Hematopoietic multipotent progenitor cell treated with erythropoietin and hydrocortisone succinate and interleukin-3 and kit ligand, for 15 days (in vitro differentiated cells): ENCODE measurements at regions not wholly inside any gene's neighbourhood (a gene's known extent, or its start where the extent isn't known, plus 50 kb on each side); places are given as distances from the start of the nearest gene placed in this dataset.
"Not testable (repeated sequence)": the region's sequence is repeated elsewhere in the genome, so short reads cannot be mapped to it uniquely, and the experiment has no call there.

Experiments used
- DNase-seq: peaks from one replicate; pipeline ENCODE4 v3.0.0-alpha.2; 2015; ENCODE audit warnings: low spot score

DNA sequence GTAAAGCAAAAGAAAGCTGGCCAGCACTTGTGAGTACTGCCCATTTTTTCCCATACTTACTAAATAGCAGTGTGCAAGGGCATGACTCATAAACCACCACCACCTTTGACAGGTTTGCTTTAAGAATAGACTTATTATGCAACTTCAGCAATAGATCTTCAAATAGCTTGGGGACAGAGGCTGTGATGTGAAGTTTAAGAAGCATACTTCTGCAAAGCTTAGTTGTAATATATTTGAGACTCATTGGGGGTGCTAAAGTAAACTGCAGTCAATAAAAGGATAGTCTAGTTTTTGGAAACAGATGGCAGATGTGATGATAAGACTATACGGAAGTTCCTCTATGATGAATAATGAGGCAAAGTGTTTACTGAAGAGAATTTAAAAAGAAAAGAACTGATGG lies 210.0 kb downstream of the PLA2G4A start:
- DNase-seq = no peak

- no peak for DNase-seq
Observed at GRCh38 chr1:187041104-187041503, 212.4 kb downstream of the PLA2G4A start.

- DNase-seq = no peak
Observed at GRCh38 chr1:187042538-187042937, 213.8 kb downstream of the PLA2G4A start.

- DNase-seq = not testable (repeated sequence)
Observed at GRCh38 chr1:187043433-187043832, 214.7 kb downstream of the PLA2G4A start.

GRCh38 chr1:187044411-187044810 lies 215.7 kb downstream of the PLA2G4A start:
- DNase-seq = no peak

DNA sequence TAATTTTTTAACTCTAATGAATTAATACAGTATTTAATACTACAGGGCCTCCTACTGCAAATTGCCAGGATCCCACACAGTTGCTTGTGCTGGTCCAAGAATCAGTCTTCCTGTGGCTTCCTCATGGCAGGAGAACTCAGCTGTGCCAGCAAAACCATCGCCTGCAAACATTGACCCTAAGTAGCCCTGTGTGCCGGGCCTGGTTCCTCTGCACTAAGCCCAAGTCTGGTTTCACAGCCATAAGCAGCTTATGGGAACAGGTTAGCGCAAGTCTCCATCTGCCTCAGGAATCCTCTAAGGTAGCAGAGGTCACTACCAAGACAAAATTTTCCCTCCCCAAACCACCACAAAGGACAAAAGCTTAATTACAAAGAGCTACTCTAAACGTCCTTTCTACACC lies 216.6 kb downstream of the PLA2G4A start:
- no peak for DNase-seq

GRCh38 chr1:187046293-187046692 lies 217.5 kb downstream of the PLA2G4A start:
- no peak for DNase-seq

DNA sequence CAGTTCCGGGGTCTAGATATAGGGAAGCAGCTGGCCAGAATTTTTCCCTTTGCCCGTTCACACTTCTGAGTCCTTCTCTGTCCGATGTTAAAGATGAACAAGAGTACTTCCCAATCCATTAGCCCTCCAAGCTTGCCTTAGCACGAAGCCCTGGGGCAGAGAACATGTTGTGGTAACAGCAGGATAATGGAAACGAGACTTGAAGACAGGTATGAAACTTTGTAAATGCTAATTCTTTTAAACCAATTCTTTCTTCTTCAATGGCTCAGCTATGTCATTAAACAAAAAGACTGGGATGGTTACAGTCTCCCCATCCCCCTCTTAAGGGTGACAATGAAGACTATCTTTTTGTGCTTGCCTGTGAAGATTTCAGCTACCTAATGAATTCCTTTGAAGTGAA lies 218.5 kb downstream of the PLA2G4A start:
- DNase-seq = no peak

DNA sequence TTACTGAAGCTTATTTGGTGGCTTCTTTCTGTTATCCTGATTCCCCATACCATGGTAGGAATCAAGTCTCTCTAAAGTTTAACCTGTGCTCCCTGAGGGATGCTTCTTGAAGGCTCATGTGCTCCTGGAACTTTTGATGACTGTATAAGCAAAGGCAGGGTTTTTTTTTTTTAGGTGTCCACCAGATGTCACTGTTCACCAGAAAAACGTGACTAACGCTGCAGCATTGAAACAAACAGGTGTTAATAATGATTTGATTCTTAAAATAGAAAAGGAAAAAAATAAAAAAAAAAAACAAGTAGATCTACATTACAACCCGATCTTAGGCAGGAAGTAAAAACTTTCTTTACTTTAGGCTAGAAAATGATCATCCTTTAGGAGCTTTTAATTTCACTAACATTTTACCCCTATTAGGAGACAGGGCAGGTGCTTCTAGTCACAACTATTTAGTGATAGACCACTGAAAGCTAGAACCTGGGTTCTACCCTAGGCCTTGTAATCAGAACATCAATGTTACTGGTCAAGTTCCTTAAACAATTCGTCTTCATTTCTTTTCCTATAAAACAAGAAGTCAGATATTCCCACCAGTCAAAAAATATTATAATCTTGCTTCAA lies 223.0 kb downstream of the PLA2G4A start:
- peak; percentile 35 for DNase-seq

DNA sequence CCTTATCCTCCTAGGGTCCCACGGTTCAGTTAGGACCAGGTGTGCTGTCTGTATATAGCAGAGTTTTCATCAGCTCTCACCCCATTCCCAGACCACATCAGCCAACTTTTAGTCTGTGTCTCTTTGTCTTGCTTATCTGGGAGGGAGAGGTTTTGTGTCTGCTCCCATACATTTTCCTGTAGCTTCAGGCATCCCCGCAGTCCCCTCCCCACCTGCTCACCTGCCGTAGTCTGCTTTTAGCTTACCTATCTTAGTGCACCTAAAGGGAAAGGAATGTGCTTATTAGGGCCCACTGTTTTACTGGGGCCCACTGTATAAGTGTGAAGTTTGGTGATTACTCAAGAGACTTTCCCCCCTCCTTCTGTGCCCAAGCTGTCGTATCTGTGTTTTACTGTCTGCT lies 225.1 kb downstream of the PLA2G4A start:
- no peak for DNase-seq

- DNase-seq = no peak
Observed at GRCh38 chr1:187054862-187055757, 226.4 kb downstream of the PLA2G4A start.

DNA sequence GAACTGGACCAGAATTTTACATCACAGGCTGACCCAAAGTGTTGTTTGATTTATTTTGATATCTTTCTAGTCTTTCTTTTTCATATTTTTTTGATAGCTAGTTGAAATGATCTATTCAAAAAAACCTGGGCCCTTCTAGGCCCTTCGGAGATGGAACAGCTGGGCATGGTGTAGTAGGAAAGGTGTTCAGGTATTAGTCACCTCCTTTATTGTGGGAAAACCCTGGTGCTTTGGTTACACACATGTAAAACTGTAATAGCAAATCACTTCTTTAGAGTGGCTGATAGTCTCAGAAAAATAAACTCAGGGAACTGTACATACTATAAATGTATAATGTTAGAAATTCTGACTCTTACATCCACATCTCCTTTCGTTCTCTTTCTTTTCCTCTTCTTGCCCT lies 234.5 kb downstream of the PLA2G4A start:
- no peak for DNase-seq

- no peak for DNase-seq
Observed at GRCh38 chr1:187067160-187067559, 238.4 kb downstream of the PLA2G4A start.

DNA sequence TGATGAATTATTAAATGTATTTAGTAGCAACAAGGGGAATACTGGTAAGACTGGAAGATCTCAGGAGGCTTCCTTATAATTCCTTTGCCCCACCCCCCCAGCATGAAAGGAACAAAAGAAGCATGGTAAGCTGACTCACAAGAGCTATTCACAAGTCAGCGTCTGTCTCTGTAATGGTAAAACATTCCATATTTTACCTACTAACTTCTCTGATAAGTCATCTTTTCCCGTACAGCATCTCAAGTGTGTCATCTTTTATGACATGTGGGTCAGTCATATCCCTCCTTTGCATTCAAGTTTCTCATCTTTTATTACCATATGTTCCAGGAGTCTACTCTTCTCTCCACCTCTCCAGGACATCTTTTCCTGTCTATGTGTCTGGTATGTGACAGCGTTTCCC lies 241.3 kb downstream of the PLA2G4A start:
- no peak for DNase-seq

DNA sequence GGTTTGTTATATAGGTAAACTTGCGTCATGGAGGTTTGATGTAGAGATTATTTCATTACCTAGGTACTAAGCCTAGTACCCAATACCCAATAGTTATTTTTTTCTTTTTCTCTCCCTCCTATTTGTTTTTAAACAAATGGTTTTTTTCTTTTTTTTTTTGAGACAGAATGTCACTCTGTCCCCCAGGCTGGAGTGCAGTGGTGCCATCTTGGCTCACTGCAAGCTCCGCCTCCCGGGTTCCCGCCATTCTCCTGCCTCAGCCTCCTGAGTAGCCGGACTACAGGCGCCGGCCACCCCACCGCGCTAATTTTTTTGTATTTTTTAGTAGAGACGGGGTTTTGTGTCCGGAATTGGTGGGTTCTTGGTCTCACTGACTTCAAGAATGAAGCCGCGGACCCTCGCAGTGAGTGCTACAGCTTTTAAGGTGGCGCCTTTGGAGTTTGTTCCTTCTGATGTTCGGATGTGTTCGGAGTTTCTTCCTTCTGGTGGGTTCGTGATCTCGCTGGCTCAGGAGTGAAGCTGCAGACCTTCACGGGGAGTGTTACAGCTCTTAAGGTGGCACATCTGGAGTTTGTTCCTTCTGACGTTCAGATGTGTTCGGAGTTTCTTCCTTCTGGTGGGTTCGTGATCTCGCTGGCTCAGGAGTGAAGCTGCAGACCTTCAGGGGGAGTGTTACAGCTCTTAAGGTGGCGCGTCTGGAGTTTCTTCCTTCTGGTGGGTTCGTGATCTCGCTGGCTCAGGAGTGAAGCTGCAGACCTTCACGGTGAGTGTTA lies 243.7 kb downstream of the PLA2G4A start:
- DNase-seq = not testable (repeated sequence)

- not testable (repeated sequence) for DNase-seq
Observed at GRCh38 chr1:187073035-187073560, 244.3 kb downstream of the PLA2G4A start.

DNA sequence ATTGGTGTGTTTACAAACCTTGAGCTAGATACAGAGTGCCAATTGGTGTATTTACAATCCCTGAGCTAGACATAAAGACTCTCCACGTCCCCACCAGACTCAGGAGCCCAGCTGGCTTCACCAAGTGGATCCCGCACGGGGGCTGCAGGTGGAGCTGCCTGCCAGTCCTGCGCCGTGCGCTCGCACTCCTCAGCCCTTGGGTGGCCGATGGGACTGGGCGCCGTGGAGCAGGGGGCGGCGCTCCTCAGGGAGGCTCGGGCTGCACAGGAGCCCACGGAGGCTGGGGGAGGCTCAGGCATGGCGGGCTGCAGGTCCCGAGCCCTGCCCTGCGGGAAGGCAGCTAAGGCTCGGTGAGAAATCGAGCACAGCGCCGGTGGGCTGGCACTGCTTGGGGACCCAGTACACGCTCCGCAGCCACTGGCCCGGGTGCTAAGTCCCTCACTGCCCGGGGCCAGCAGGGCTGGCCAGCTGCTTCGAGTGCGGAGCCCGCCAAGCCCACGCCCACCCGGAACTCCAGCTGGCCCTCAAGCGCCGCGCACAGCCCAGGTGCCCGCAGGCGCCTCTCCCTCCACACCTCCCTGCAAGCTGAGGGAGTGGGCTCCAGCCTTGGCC lies 245.0 kb downstream of the PLA2G4A start:
- not testable (repeated sequence) for DNase-seq

- peak; percentile 59 for DNase-seq
Observed at GRCh38 chr1:187074445-187075048, 245.8 kb downstream of the PLA2G4A start.

DNA sequence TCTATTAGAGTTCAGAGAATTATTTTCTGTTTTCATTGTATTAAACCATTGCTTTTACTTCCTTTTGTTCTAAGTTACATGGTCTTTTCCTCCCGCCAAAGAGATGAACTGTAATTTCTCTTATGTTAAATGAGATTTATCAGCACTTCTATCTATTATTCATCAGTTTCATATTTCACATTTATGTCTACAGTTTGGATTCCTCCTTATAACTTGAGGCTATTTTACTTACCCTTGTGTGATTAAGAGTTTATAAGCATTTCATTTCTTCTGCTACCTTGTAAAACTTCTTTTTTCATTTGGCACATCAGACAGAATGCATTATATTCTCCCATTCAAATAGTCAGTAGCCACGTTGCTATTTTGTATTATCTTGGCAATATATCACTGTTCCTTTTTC lies 248.2 kb downstream of the PLA2G4A start:
- DNase-seq = no peak

DNA sequence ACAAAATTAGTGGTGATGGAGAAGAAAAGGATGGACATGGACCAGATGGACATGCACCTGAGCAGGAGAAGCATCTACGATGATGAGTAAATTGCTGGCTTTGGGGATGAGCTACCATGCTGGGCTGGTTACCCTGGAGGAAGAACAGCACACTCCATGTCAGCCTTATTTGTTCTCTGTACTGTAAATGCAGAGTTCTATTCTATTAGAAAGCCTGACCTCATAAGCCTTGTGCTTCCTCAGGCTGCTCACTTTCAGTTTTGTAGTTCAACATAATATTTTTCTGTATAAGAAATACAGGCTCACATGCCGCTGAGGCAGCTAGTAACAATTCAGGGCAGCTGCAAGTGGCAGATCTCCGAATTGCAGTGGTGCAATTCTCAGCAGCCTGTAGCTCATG lies 249.6 kb downstream of the PLA2G4A start:
- no peak for DNase-seq

- no peak for DNase-seq
Observed at GRCh38 chr1:187078916-187079315, 250.2 kb downstream of the PLA2G4A start.

GRCh38 chr1:187079330-187079729 lies 250.6 kb downstream of the PLA2G4A start:
- no peak for DNase-seq
